HS-27A (cell line): ENCODE measurements at regions not wholly inside any gene's neighbourhood (a gene's known extent, or its start where the extent isn't known, plus 50 kb on each side); places are given as distances from the start of the nearest gene placed in this dataset.

Experiments
- DNase-seq: peaks from one replicate; pipeline ENCODE4 v3.0.0-alpha.2; 2012; ENCODE audit warnings: low read depth, missing footprints

DNA sequence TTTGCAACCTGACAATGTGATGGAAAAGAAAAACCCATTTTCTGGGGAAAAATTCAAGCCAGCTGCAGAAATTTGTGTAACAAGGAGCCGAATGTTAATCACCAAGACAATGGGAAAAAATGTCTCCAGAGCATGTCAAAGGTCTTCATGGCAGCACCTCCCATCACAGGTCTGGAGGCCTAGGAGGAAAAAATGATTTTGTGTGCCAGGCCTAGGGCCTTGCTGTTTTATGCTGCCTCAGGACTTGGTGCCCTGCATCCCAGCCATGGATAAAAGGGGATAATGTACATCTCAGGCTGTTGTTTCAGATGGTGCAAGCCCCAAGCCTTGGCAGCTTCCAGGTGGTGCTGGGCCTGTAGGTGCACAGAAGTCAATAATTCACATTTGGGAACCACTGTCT is 747.7 kb downstream of the C6orf118 start:
- no peak for DNase-seq

DNA sequence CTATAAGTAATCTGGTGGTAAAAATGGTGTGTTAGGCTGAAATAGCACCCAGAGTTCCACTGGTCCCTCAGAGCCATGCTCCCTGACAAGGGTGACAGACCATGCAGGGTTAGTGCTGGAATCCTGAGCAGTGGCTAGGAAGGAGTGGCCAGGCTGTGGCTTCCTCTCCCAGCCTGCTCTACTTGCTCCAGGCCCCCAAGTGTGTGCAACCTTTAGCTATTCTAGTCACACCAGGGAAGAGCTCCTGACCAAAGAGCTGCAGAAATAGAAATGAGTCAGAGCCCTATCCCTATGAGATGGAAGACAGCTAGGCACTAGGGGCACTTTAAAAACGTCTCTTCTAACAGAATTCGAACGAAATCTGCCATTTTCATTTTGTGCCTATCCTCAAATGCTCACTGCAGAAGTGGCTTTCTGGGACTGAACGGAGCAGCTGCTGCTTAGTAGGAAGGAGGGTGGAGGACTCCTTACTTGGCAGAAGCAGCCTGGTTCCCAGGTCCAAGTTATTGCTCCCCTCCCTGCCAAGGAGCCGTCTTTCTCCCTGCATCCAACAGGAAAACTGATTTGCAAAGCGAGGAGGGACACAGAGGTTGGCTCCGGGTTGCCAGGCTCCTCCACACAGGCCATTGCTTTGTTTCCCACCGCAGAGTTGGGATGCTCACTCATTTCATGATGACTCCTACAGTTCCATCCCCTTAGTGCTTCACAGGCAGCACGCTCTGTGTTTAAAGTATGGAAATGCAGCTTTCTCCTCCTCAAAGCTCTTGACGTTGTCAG is 754.5 kb downstream of the C6orf118 start:
- no peak for DNase-seq

DNA sequence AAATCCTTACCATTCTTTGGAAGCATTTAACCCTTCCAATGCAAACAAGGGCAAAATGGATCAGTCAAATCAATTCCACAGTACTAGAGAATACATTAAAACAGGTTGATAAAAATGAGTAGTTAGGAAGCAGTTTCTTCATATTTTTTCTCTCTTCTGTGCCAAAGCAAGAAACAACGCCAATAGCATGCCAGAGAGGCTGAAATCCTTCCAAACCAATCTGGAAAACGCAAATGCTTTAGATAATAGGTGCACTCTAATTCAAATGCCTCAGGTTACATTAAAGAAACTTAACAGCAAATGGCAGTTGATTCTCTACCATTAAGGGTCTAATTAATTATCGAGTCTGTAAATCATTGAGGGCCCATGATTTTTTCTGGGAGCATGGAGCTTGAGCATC is 755.2 kb downstream of the C6orf118 start:
- no peak for DNase-seq

DNA sequence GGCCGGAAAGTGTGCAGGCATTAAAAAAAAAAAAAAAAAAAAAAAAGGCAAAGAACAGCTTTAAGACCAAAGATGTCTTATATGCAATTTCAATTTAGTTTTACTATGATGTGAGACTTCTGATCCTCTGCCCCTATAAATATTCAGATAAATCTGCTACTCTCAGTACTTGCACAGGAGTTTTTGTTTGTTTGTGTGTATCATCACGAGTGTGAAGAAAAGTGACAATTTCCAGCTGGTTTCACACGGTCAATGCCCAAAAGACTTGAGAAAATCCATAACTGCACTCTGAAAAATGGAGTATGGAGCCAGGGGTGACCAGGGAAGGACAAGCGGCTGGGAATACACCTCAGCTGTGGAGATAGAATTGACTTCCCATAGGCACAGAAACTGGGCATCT is 757.7 kb downstream of the C6orf118 start:
- DNase-seq: no peak

DNA sequence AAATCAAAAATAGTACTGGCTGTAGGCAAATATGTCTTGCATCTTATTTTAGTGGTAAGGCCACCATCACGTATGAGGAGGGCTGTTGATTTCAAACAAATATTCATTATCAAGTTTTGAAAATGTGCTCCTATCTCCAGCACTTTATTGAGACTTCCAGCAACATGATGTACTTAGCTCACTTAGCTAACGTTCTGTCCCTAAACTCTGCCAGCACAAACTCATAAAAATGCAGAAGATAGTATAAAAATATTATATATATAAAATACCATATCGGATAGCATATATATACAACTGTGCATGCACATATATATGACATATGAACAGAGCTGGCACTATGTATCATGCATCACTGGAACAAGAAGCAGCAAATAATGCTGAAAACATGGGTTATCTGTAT is 762.3 kb downstream of the C6orf118 start:
- no peak for DNase-seq

DNA sequence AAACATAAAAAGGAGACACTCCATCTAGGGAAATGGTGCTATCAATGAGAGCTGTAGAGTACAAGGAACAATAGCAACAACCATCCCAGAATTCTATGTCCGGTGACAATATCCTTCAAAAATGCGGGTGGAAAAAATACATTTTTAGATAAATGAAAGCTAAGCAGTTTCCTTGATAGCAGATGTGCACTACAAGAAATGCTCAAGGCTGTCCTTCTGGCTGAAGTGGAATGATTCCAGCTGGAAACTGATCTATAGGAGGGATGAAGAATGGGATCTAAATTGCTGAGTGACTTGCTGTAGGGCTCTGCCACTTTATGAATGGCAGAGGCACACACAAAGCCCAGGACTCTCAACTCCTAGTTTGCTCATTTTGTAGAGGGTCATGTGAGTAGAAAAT is 763.1 kb downstream of the C6orf118 start:
- no peak for DNase-seq

DNA sequence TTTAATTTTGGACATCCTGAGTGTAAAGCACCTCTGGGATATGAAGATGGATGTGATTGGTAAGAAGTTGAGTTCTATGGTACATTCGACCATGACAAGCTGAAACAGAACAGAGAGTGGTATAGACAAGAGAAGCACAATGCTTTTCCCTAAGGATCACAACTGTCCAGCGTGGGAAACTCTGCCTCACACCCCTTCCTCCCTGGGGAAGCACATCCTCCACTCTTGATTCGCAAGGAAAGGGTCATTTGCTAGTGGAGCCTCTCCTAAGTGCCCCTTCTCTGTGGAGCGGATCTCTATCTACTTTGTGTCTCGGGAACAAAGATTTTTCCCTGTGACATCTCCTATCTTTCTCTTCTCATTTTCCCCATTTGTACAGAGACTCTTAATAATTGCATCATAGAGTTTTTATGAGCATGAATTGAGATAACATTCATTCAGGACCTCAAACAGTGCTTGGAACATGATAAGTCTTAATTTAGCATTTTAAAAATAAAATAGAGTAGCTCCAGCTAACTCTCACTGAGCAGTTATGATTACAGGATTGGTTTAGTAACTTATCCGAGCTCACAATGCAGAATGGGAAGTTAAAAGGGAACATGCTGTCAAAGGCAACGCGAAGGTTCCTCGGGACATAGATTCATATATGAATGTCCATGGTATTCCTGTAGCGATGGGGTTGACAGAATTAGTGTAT is 775.2 kb downstream of the C6orf118 start:
- no peak for DNase-seq

DNA sequence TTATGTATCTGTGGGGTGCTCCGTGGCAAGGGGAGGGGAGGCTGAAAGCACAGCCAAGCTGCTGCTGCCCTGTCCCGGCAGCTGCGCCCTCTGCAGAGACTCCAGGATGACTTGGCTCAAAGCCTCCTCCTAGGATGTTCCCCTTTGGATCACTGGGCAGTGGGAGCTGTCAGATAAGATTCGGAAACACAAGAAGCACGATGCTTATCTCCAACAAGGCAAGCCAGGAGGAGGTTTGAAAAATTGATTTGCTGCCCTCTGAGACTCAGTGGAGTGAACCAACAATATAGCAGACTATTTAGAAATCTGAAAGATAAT is 776.4 kb downstream of the C6orf118 start:
- DNase-seq: no peak

DNA sequence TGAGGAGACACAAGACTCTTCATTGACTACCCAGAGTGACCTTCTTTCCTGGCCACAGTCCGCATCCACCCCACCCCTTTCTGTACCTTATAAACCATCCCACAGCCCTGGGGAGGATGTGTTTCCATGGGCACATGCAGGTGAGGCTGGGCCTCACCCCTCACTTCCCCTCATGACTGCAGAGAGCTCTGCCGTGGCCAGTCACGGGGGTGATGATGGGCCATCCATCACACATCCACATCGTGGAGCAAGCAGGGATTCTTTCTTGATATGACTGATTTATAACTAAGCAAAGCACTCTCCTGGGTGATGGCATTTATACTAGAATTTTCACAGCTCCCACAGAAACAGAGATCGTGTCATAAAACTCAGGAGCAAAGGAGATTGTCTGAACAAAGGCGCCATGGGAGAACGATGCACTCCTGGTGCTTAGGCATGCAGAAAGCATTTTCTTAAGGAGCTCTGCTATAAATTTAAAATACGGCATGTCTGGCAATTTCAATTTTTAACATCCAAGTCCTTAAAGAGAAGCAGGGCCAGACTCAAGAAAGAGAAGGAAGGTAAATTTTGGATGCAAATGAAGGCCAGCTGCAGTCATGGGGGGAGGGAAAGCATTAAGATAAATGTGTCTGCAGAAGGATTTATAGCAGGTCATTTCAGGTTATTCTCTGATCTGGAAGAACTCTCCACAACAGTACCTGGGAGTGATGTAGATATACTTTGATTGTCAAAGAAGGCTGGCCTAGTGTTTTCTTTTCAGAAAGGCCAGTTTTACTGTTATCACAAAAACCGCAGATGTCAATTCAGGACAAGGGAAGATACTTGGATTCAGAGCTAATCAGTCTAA is 777.0 kb downstream of the C6orf118 start:
- DNase-seq: no peak

DNA sequence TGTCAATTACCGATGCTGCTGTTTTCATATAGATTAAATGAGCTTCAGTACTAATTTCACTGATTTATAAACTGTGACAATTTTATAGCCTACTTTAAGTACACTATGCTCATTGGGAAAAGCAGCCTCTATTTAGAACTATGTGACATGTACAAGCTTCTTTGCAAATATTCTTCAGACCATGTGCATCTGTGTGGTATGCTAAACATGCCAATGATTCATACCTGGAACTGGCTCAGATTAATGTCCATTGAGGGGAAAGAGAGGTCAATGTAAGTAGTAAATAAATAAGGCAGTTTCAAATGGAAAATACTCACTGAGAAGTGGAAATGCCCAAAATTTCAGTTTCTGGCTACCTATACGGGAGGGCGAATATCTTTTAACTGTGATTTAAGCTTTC is 777.7 kb downstream of the C6orf118 start:
- no peak for DNase-seq

DNA sequence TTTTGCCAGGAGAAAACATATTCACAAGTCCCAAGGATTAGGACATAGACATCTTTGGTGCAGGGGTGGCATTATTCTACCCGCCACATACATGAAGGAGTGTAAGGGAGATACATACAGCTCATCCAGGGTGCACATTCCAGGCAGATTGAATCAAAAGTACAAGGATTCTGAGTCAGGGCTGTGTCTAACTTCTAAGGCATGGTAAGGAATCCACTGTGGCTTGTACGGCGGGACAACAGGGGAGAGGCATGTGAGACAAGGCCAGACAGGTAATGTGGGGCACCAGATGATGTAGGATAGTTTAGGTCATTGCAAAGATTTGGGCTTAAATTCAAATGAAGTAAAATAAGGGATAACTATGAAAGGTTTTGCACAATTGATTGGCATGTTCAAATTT is 780.9 kb downstream of the C6orf118 start:
- DNase-seq: no peak

DNA sequence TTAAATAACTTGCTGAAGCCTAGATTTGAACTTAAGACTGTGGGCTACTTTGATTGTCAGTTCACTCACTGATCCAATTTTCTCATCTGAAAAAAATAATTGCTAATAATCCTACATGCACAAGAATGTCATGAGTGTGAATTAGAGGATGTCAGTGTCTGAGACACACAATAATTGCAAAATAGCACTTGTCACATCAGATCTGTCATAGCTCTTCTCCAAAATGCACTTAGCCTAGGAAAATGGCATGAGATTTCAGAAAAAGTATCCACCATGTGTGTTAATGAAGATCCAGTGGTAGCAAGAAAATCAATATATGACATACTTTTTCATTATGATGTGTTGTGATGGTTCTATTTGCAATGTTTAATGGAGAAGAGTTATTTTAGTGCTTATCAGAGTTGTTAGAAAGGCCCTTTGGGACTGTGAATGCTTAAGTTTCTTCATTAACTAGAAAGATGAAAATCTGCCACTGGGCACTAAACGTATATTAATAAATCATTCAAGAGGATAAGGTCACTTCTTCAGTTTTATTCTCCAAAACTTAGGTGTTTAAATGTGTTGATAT is 786.2 kb downstream of the C6orf118 start:
- no peak for DNase-seq

DNA sequence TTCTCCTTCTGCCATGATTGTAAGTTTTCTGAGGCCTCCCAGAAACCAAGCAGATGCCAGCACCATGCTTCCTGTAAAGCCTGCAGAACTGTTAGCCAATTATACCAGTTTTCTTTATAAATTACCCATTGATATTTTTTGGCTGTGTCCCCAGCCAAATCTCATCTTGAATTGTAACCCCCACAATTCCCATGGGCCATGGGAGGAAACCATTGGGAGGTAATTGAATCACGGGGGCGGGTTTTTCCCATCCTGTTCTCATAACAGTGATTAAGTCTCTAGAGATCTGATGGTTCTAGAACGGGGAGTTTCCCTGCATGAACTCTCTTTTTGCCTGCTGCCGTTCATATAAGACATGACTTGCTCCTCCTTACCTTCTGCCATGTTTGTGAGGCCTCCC is 788.5 kb downstream of the C6orf118 start:
- DNase-seq: no peak

DNA sequence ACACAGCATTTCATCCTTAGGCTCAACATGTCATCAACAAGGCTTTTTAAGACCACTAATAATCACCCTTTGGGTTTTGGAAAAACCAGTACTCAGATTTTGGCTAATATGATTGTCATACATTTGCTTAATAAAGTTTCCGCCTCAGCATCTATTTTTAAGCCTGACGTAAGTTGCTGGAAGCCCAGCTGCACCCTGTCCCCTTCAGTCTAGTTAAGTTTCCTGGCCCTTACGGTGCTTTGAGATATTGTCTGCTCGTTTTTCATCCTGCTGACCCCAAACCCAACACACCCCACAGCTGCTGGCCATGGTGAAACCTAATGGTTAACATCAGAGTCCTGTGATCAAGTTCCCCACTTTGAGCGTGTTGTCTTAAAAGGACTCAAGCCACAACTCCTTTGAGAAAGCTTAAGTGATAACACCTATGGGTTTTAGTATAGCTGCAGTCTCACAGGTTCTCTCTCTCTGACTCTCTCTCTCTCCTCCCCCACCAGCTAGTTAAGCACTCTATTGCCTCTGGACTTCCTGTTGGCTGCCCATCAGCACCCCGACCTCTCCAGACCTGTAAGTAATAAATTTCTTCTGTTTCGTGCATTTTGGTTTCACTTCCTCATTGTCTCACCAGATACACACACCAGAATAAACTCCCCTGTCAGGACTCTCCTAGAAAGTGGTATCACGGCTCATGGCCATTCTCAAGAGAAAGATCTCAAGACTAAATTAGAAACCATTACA is 802.0 kb downstream of the C6orf118 start:
- DNase-seq: no peak

DNA sequence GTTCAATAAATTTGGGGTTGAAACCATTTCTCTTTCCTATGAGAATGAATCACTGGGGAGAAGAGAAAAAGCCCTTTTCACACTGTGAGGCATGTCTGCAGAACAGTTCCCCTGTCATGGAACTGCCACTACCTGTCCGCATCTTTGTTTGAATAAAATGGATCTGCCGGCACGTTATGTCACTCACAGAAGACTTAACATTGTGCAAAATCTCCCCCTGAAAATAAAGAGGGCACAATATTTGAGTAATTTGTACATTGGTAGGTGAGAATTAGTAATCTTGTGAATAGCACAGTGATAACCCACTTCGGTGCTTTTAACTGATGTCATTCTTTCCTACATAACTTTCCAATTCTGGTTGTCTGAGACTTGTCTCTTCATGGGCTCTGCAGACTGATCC is 804.0 kb downstream of the C6orf118 start:
- DNase-seq: no peak

DNA sequence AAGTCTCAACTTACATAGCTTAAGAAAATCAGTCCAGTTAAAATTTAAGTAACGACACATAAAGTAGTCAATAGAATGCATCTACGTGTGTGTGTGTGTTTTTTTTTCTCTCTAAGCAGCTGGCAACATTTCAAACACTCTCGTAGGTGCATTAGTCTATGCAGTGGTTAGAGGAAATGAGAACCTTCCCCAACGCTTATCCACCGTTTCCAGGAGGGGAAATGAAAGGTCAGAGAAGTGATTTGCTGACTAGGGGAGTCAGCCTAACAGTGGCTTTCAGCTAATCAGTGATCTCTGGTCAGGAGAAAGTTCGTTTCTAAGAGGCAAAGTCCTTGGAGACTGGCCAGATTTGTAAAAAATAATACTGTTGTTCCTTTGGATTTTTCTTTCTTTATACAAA is 806.6 kb downstream of the C6orf118 start:
- DNase-seq: no peak

DNA sequence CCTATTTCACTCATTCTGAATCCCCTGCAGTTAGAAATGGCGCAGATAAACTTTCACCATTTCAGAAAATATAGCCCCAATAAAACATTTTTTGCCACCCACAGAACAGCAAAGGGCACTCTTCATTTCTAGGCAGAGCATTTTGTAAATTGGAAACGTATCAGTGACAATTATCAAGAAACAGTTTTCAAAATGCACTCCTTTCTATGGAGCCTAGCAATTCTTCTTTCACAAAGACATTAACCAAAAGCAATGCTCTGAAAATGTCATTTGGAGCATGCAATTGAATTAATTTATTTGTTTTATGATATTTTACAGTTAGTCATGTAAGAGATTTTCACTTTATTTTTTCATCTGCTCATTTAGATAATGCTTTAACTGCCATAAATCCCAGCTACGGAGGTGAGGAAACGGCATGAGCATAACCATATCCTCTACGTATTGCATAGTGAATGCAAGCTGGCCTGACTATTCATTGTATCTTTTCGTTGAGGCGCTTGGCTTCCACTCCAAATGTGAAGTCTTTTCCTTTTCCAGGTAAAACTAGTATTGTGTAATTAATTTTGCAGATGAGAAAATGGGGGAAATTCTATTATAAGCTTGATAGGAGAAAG is 813.4 kb downstream of the C6orf118 start:
- DNase-seq: no peak

DNA sequence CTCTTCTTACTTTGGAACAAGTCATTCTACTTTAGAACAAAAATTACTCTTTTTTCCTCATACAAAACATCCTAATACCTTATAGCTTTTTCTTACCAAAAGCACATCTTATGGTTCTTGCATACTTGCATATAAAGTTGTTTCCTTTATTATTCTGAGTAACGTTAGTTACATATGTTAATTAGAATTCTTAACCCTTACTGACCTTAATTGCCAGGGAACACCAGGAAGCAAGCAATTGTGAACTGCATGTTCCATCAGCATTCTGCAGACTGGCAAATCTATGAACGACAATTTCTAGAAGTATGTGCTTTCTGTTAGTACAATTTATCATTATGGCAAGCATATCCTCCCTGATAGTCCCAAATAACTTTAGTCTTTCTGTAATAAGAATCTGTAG is 831.0 kb downstream of the C6orf118 start:
- no peak for DNase-seq

DNA sequence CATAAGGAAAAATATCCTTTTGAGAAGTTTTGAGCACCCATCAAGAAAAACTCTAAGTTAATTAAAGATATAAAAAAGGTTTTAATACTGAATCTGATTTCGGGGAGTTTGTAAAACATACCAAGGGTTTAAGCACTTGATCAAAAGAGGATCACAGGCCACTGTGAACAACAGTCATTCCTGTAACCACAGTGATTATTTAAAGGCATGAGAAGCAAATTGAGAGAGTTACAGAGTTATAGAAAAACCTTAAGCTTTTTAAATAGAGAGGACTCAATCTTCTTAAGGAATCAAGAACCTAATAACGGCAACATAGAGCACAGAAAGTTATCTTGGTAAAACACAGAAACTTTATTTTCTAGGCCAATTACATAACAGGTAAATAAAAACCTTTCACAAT is 831.6 kb downstream of the C6orf118 start:
- DNase-seq: no peak

DNA sequence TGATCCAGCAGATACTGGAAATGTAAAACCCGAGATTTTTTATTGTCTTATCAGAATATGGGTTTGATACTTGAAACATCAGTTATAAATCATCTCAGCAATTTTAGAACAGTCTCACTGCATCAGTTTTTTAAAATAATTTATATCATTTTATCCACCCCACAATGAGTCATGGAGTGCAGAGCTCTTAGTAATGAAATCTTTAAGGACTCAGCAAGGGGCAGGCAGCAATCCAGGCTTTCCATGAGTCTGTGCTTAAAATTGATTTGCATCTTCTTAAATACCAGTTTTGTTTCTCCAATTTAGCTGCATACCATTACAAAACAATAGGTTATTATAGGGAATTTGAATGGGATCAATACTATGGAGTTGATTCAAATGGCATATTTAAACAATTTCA is 832.3 kb downstream of the C6orf118 start:
- no peak for DNase-seq

DNA sequence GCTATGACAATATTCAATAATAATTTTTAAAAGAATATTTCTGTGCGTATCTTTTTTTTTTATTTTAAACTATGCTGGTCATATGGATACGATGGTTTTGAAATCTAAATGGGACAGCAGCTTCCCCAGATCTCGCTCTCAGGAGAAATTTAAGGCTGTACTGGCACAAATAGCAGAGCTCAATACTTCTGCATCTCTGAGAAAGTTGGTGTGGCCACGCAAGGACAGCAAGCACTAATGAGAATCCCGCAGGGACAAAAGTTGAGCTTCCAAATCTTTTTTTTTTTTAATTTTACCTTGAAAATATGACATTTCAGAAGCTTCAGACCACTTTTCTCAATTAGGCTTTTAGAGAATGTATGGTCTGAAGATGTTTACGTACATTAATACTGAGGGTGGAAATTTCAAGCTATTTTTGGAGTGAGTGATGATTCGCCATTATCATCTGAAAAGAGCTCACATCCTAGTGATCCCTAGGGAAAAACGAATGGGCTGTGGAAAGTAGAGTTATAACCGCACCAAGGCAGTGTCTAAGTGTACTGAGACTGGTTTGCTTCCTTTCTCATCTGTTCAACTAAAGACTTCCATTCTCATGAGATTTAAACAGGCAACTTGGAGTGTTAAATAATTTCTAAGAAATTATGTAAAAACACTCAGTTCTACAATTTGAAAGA is 840.0 kb downstream of the C6orf118 start:
- DNase-seq: no peak
